H1 (cell line): ENCODE measurements at regions not wholly inside any gene's neighbourhood (a gene's known extent, or its start where the extent isn't known, plus 50 kb on each side); places are given as distances from the start of the nearest gene placed in this dataset.

ENCODE experiments used
- CTCF ChIA-PET: fragments of 300-600 bp; sonication (Branson Sonifier 250); formaldehyde crosslinking; loops from one replicate; lab custom pipeline; 2021; ENCODE audit not compliant: partially characterized antibody; lab: Charles Lee
- POLR2A ChIA-PET: fragments of 300-600 bp; sonication (Branson Sonifier 250); formaldehyde crosslinking; loops from one replicate; lab custom pipeline; 2021; ENCODE audit warnings: inconsistent platforms; ENCODE audit not compliant: partially characterized antibody; lab: Charles Lee
- DNase-seq, 2 experiments: peaks; one replicate each; pipeline versions ENCODE4 v3.0.0 to v3.0.0-alpha.2; 2010 to 2022; ENCODE audit warnings: low spot score in 2 of 2, low read depth in 1 of 2, mixed read lengths in 1 of 2
- FAIRE-seq: peaks from 2 replicates; lab custom pipeline; 2011; peaks lifted over from hg19 to GRCh38; lab: Jason Lieb, UNC
- H2AFZ ChIP-seq: 2 replicates; pipeline ENCODE4 v1.8.1; 2012; ENCODE audit warnings: low read length, inconsistent platforms
- H2AK5ac ChIP-seq: 2 replicates; pipeline ENCODE4 v1.6.1; 2013; ENCODE audit warnings: low read depth, low read length
- H2BK120ac ChIP-seq: replicated peaks from 2 replicates; pipeline ENCODE3; 2013; ENCODE audit warnings: low read depth, low read length, inconsistent platforms
- H2BK12ac ChIP-seq: 2 replicates; pipeline ENCODE4 v1.6.1; 2013; ENCODE audit warnings: low read depth, low read length
- H2BK15ac ChIP-seq: 2 replicates; pipeline ENCODE4 v1.6.1; 2013; ENCODE audit warnings: low read length
- H2BK20ac ChIP-seq: 2 replicates; pipeline ENCODE4 v1.6.1; 2013; ENCODE audit warnings: low read length
- H2BK5ac ChIP-seq: 2 replicates; pipeline ENCODE4 v1.6.1; 2013; ENCODE audit warnings: low read depth, low read length
- H3K14ac ChIP-seq: 2 replicates; pipeline ENCODE4 v1.6.1; 2013; ENCODE audit warnings: inconsistent platforms; ENCODE audit not compliant: insufficient read length
- H3K18ac ChIP-seq: 2 replicates; pipeline ENCODE4 v1.6.1; 2013; ENCODE audit warnings: low read length; ENCODE audit errors: extremely low read depth
- H3K23ac ChIP-seq: 2 replicates; pipeline ENCODE4 v1.6.1; 2013; ENCODE audit warnings: inconsistent platforms; ENCODE audit not compliant: insufficient read length
- H3K23me2 ChIP-seq: 2 replicates; pipeline ENCODE4 v1.6.1; 2013; ENCODE audit warnings: low read depth, low read length
- H3K27ac ChIP-seq: 2 replicates; pipeline ENCODE4 v1.6.1; 2011; ENCODE audit warnings: low read depth, low read length, inconsistent platforms
- H3K27me3 ChIP-seq, 4 experiments: replicated peaks in 1 of 4; 1 replicate in 1 of 4; 2 replicates in 3 of 4; pipeline versions ENCODE4 v1.6.1 to v1.8.1; 2011 to 2013; ENCODE audit warnings: low read length in 3 of 4, mild to moderate bottlenecking in 3 of 4, inconsistent platforms in 2 of 4, mixed read lengths in 2 of 4, moderate library complexity in 1 of 4; ENCODE audit not compliant: control insufficient read depth in 3 of 4, insufficient read depth in 3 of 4; ENCODE audit errors: extremely low read depth in 1 of 4
- H3K36me3 ChIP-seq, 4 experiments: 2 replicates each; pipeline versions ENCODE4 v1.6.1 to v1.8.1; 2011 to 2013; ENCODE audit warnings: mild to moderate bottlenecking in 4 of 4, low read length in 3 of 4, moderate library complexity in 2 of 4, control low read depth in 1 of 4, inconsistent platforms in 1 of 4; ENCODE audit not compliant: insufficient read depth in 4 of 4, control insufficient read depth in 2 of 4
- H3K4ac ChIP-seq: replicated peaks from 2 replicates; pipeline ENCODE3; 2013; ENCODE audit warnings: low read length, low read depth, mixed read lengths, inconsistent platforms; ENCODE audit not compliant: insufficient read length
- H3K4me1 ChIP-seq, 4 experiments: replicated peaks in 1 of 4; 1 replicate in 1 of 4; 2 replicates in 3 of 4; pipeline versions ENCODE4 v1.6.1 to v1.8.1; 2011 to 2013; ENCODE audit warnings: low read length in 3 of 4, inconsistent platforms in 2 of 4, mixed read lengths in 1 of 4; ENCODE audit not compliant: insufficient read depth in 4 of 4, control insufficient read depth in 3 of 4
- H3K4me2 ChIP-seq, 2 experiments: 2 replicates each; pipeline versions ENCODE4 v1.6.1 to v1.8.1; 2011 to 2013; ENCODE audit warnings: low read depth in 2 of 2, low read length in 2 of 2, control low read depth in 1 of 2, inconsistent platforms in 1 of 2, mild to moderate bottlenecking in 1 of 2; ENCODE audit not compliant: insufficient read depth in 1 of 2
- H3K4me3 ChIP-seq, 4 experiments: fragments of 200-600, 300-600 bp in 1 of 4; sonication (generic), shearing (Covaris generic), sonication (Bioruptor Twin) in 1 of 4; 2 replicates each; pipeline versions ENCODE4 v1.5.1 to v1.8.1; 2011 to 2016; ENCODE audit warnings: low read length in 4 of 4, low read depth in 3 of 4, control low read depth in 2 of 4, inconsistent platforms in 2 of 4, mild to moderate bottlenecking in 2 of 4, mixed read lengths in 1 of 4, moderate library complexity in 1 of 4; ENCODE audit not compliant: insufficient read depth in 2 of 4; ENCODE audit errors: extremely low read depth in 1 of 4
- H3K56ac ChIP-seq: replicated peaks from 2 replicates; pipeline ENCODE3; 2013; ENCODE audit warnings: low read depth, mild to moderate bottlenecking, mixed read lengths, low read length, inconsistent platforms; ENCODE audit not compliant: insufficient read length
- H3K79me1 ChIP-seq: 2 replicates; pipeline ENCODE4 v1.6.1; 2013; ENCODE audit warnings: low read depth, low read length, control low read depth
- H3K79me2 ChIP-seq, 2 experiments: 2 replicates each; pipeline versions ENCODE4 v1.6.1 to v1.8.1; 2012 to 2013; ENCODE audit warnings: low read length in 2 of 2, mild to moderate bottlenecking in 2 of 2, inconsistent platforms in 1 of 2; ENCODE audit not compliant: insufficient read depth in 2 of 2, control insufficient read depth in 1 of 2
- H3K9ac ChIP-seq, 4 experiments: replicated peaks in 1 of 4; 1 replicate in 1 of 4; 2 replicates in 3 of 4; pipeline versions ENCODE4 v1.6.1 to v1.8.1; 2011 to 2013; ENCODE audit warnings: low read depth in 3 of 4, low read length in 3 of 4, control low read depth in 2 of 4, mild to moderate bottlenecking in 2 of 4, moderate library complexity in 2 of 4, inconsistent platforms in 1 of 4; ENCODE audit errors: extremely low read depth in 1 of 4
- H3K9me3 ChIP-seq, 2 experiments: 2 replicates each; pipeline versions ENCODE4 v1.6.1 to v1.8.1; 2012 to 2013; ENCODE audit warnings: mild to moderate bottlenecking in 2 of 2, moderate library complexity in 2 of 2, control low read depth in 1 of 2, inconsistent platforms in 1 of 2, low read depth in 1 of 2, low read length in 1 of 2, mixed read lengths in 1 of 2; ENCODE audit not compliant: insufficient read depth in 2 of 2
- H4K20me1 ChIP-seq, 2 experiments: replicated peaks in 1 of 2; 2 replicates each; pipeline versions ENCODE3 to v1.8.1; 2011 to 2013; ENCODE audit warnings: inconsistent platforms in 2 of 2, low read length in 2 of 2, mild to moderate bottlenecking in 1 of 2; ENCODE audit not compliant: insufficient read depth in 2 of 2, control insufficient read depth in 1 of 2
- H4K5ac ChIP-seq: 2 replicates; pipeline ENCODE4 v1.6.1; 2013; ENCODE audit warnings: low read length, low read depth, mixed read lengths, inconsistent platforms; ENCODE audit not compliant: insufficient read length
- H4K8ac ChIP-seq: 2 replicates; pipeline ENCODE4 v1.8.0; 2013; ENCODE audit warnings: mild to moderate bottlenecking, moderate library complexity, low read length, inconsistent platforms; ENCODE audit not compliant: insufficient read depth; ENCODE audit errors: extremely low read depth
- H4K91ac ChIP-seq: replicated peaks from 2 replicates; pipeline ENCODE3; 2013; ENCODE audit warnings: low read length, mixed read lengths, inconsistent platforms; ENCODE audit not compliant: insufficient read length
- CEBPB ChIP-seq: IDR thresholded peaks from 2 replicates; pipeline ENCODE4 v1.6.1; 2012; ENCODE audit warnings: low read depth, low read length
- JUN ChIP-seq: IDR thresholded peaks from 2 replicates; pipeline ENCODE4 v1.6.1; 2011; ENCODE audit warnings: low read depth, mild to moderate bottlenecking, improper control_type of control experiment, low read length
- NRF1 ChIP-seq: IDR thresholded peaks from 2 replicates; pipeline ENCODE4 v1.6.1; 2011; ENCODE audit warnings: mild to moderate bottlenecking, low read depth, low read length, improper control_type of control experiment
- POU5F1 ChIP-seq: IDR thresholded peaks from 2 replicates; pipeline ENCODE4 v1.6.1; 2011; ENCODE audit warnings: low read depth, mild to moderate bottlenecking, low read length, moderate library complexity
- RAD21 ChIP-seq, 2 experiments: IDR thresholded peaks in 1 of 2; conservative IDR thresholded peaks in 1 of 2; 2 replicates each; pipeline ENCODE4 v1.6.1; 2011; ENCODE audit warnings: low read depth in 2 of 2, low read length in 2 of 2, improper control_type of control experiment in 1 of 2, inconsistent platforms in 1 of 2, mild to moderate bottlenecking in 1 of 2, moderate library complexity in 1 of 2
- RBBP5 ChIP-seq: IDR thresholded peaks from 2 replicates; pipeline ENCODE4 v1.7.1; 2012; ENCODE audit warnings: low read depth, mild to moderate bottlenecking, inconsistent platforms, low read length, moderate library complexity, borderline replicate concordance
- RNF2 ChIP-seq: fragments of 200-900, 300-1000 bp; sonication (generic); IDR thresholded peaks from 2 replicates; pipeline ENCODE4 v1.7.1; 2016; ENCODE audit warnings: borderline replicate concordance, low read depth, mild to moderate bottlenecking, antibody characterized with exemption, low read length; ENCODE audit not compliant: poor library complexity, severe bottlenecking; ENCODE audit errors: missing control alignments
- SAP30 ChIP-seq: fragments of 300-600 bp; sonication (generic); IDR thresholded peaks from 2 replicates; pipeline ENCODE4 v1.7.1; 2012; ENCODE audit warnings: low read length, moderate library complexity, mild to moderate bottlenecking, inconsistent platforms; ENCODE audit not compliant: insufficient read depth, insufficient replicate concordance
- TAF1 ChIP-seq: IDR thresholded peaks from 2 replicates; pipeline ENCODE4 v1.6.1; 2011; ENCODE audit warnings: mild to moderate bottlenecking, low read depth, low read length
- YY1 ChIP-seq: IDR thresholded peaks from 2 replicates; pipeline ENCODE4 v1.6.1; 2011; ENCODE audit warnings: low read depth, mild to moderate bottlenecking, low read length
- WGBS, 2 experiments: shearing (Covaris generic) in 1 of 2; methylation state at CpG; one replicate each; pipeline versions ENCODE4 v1.1.6 to v1.1.7; 2013 to 2015; ENCODE audit warnings: low lambda C conversion rate in 2 of 2, mixed read lengths in 2 of 2, inconsistent platforms in 1 of 2, low coverage in 1 of 2, missing lambda C conversion rate in 1 of 2; ENCODE audit not compliant: insufficient replicate concordance in 2 of 2, insufficient coverage in 1 of 2, insufficient read length in 1 of 2; ENCODE audit errors: extremely low coverage in 1 of 2, missing lambda C conversion rate in 1 of 2; 5-methylcytosine and 5-hydroxymethylcytosine counted together

GRCh38 chr12:75935539-75936242 lies 95.9 kb downstream of the PHLDA1 start:
- Histone ChIP-seq H4K8ac (no peak overlapping the region), H3K4me3 (no peak overlapping the region), H2BK5ac (no peak overlapping the region), H3K27me3 (no peaks in the 10 kb centered on the region), H3K18ac (no peak overlapping the region), H3K23me2 (no peaks in the 10 kb centered on the region; the same call in 1 of the 2 replicates), H3K23ac (no peak overlapping the region), H3K79me1 (no peaks in the 10 kb centered on the region), H3K14ac (no peak overlapping the region), H2AFZ (no peak overlapping the region), H3K36me3 (0 out of 8 replicates have a peak, but pooled peaks cover 0 to 3% (median 0%) of the 10 kb centered on the region in 4 experiments), H4K20me1 (no peaks in the 10 kb centered on the region), H2BK15ac (no peak overlapping the region), H3K9ac (no peak overlapping the region), H2BK120ac (no peak overlapping the region), H3K56ac (no peak overlapping the region), H2AK5ac (no peak overlapping the region), H3K4me1 (peaks cover 0 to 3% (median 0%) of the 10 kb centered on the region in 4 experiments; a peak in 2 of 7 replicates), H4K91ac (no peak overlapping the region), H2BK12ac (no peak overlapping the region), H4K5ac (no peak overlapping the region), H3K9me3 (peaks cover 2 to 3% of the 10 kb centered on the region in 2 experiments; a peak in 2 of 4 replicates), H3K4ac (no peak overlapping the region), H3K79me2 (no peaks in the 10 kb centered on the region), H3K27ac (no peak overlapping the region), H3K4me2 (no peak overlapping the region), H2BK20ac (no peak overlapping the region)
- POLR2A ChIA-PET: no interaction called here
- 91% methylated on average over 3 of the region's 3 CpGs; no CpG with 5 or more reads in 1 of the 2 experiments for WGBS, 2 experiments
- TF ChIP-seq TAF1 (no peak), RBBP5 (no peak), RAD21 (IDR thresholded peaks at IDR 0.05 in 1 of 2, conservative IDR thresholded peaks at IDR 0.05 in 1 of 2; ENCODE audit: low read depth in 2 of 2, low read length in 2 of 2) (no peak), POU5F1 (no peak), YY1 (no peak), SAP30 (no peak), JUN (no peak), RNF2 (no peak), CEBPB (no peak), NRF1 (no peak)
- CTCF ChIA-PET: no interaction called here
- FAIRE-seq (no peak), DNase-seq (no peak)
